ENCODE measurements at regions not wholly inside any gene's neighbourhood (a gene's known extent, or its start where the extent isn't known, plus 50 kb on each side); places are given as distances from the start of the nearest gene placed in this dataset.

- no peak for DNase-seq
Observed at GRCh38 chr1:93815366-93816110, 63.5 kb downstream of the DNTTIP2 start.

- DNase-seq, result no peak
Observed at GRCh38 chr1:93814795-93815340, 64.1 kb downstream of the DNTTIP2 start.

GRCh38 chr1:93814059-93814794, 64.8 kb downstream of the DNTTIP2 start:
- DNase-seq, result peak; percentile 73

- DNase-seq, result no peak
Observed at GRCh38 chr1:93813076-93813475, 65.9 kb downstream of the DNTTIP2 start.

GRCh38 chr1:93811326-93812065, 67.5 kb downstream of the DNTTIP2 start:
- no peak for DNase-seq

GRCh38 chr1:93810316-93810715, 68.7 kb downstream of the DNTTIP2 start:
- no peak for DNase-seq

GRCh38 chr1:93808871-93809270, 70.1 kb downstream of the DNTTIP2 start:
- no peak for DNase-seq

- no peak for DNase-seq
Observed at GRCh38 chr1:93807311-93807930, 71.6 kb downstream of the DNTTIP2 start.

- DNase-seq, result no peak
Observed at GRCh38 chr1:93805027-93805610, 73.9 kb downstream of the DNTTIP2 start.

- DNase-seq, result no peak
Observed at GRCh38 chr1:93804412-93804811, 74.6 kb downstream of the DNTTIP2 start.

GRCh38 chr1:93801471-93801870, 77.5 kb downstream of the DNTTIP2 start:
- no peak for DNase-seq

- no peak for DNase-seq
Observed at GRCh38 chr1:93800856-93801255, 78.2 kb downstream of the DNTTIP2 start.

- no peak for DNase-seq
Observed at GRCh38 chr1:93798291-93798690, 80.7 kb downstream of the DNTTIP2 start.

GRCh38 chr1:93784538-93784937, 94.5 kb downstream of the DNTTIP2 start:
- DNase-seq, result no peak

GRCh38 chr1:93783876-93784275, 95.1 kb downstream of the DNTTIP2 start:
- no peak for DNase-seq

- no peak for DNase-seq
Observed at GRCh38 chr1:93779540-93780165, 98.0 kb upstream of the BCAR3 start.

- no peak for DNase-seq
Observed at GRCh38 chr1:93778457-93778856, 96.8 kb upstream of the BCAR3 start.

GRCh38 chr1:93777255-93777654, 95.6 kb upstream of the BCAR3 start:
- DNase-seq, result no peak

- no peak for DNase-seq
Observed at GRCh38 chr1:93776728-93777127, 95.1 kb upstream of the BCAR3 start.

GRCh38 chr1:93775224-93775623, 93.6 kb upstream of the BCAR3 start:
- DNase-seq, result no peak

GRCh38 chr1:93774707-93775106, 93.1 kb upstream of the BCAR3 start:
- no peak for DNase-seq

Data from activated CD4-positive, alpha-beta T cell treated with anti-CD3 and anti-CD28 coated beads, Interleukin-2, amount 50 U/mL, for 16 hours (primary cell).